ENCODE measurements at regions not wholly inside any gene's neighbourhood (a gene's known extent, or its start where the extent isn't known, plus 50 kb on each side); places are given as distances from the start of the nearest gene placed in this dataset.

DNA sequence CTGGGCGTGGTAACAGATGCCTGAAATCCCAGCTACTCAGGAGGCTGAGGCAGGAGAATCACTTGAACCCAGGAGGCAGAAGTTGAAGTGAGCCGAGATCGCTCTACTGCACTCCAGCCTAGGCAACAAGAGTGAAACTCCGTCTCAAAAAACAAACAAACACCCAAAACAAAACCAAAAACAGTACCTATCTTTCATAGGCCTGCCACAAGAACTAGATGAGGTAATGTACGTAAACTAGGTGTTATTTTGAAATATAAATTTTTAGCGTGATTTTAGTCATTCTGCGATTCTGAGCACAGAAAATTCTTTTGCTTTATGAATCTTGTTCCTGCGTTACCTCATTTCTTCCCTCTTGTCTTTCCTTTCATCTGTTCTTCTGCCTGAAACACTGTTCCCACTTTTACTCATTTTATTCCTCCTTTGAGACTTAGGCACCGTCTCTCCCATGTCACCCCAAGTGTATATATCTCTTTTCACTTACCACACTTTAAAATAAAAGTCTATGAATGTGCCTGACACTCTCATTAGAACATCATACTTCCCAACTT, 238.2 kb upstream of the HTR2A start:
- TF ChIP-seq, protein P1, sequence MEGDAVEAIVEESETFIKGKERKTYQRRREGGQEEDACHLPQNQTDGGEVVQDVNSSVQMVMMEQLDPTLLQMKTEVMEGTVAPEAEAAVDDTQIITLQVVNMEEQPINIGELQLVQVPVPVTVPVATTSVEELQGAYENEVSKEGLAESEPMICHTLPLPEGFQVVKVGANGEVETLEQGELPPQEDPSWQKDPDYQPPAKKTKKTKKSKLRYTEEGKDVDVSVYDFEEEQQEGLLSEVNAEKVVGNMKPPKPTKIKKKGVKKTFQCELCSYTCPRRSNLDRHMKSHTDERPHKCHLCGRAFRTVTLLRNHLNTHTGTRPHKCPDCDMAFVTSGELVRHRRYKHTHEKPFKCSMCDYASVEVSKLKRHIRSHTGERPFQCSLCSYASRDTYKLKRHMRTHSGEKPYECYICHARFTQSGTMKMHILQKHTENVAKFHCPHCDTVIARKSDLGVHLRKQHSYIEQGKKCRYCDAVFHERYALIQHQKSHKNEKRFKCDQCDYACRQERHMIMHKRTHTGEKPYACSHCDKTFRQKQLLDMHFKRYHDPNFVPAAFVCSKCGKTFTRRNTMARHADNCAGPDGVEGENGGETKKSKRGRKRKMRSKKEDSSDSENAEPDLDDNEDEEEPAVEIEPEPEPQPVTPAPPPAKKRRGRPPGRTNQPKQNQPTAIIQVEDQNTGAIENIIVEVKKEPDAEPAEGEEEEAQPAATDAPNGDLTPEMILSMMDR (IDR thresholded peaks at IDR 0.05), result no peak
- no peak for TF ChIP-seq POLR2A (IDR thresholded peaks at IDR 0.05)

Data from adrenal gland (tissue), 5 donors.